SK-N-MC (cell line): ENCODE measurements at regions not wholly inside any gene's neighbourhood (a gene's known extent, or its start where the extent isn't known, plus 50 kb on each side); places are given as distances from the start of the nearest gene placed in this dataset.

ENCODE experiments used
- EZH2 ChIP-seq: fragments of 200-600 bp; sonication (generic); IDR thresholded peaks from one replicate; pipeline ENCODE4 v1.6.1; 2017; ENCODE audit warnings: antibody characterized with exemption
- FOXP2 ChIP-seq: optimal IDR thresholded peaks from 2 replicates; pipeline ENCODE3; 2011; ENCODE audit warnings: mild to moderate bottlenecking, moderate library complexity; ENCODE audit not compliant: insufficient read depth; ENCODE audit errors: extremely low read length, control extremely low read depth
- POLR2AphosphoS5 ChIP-seq: IDR thresholded peaks from 2 replicates; pipeline ENCODE4 v1.6.1; 2012; ENCODE audit warnings: mild to moderate bottlenecking, low read depth, low read length, borderline replicate concordance

- TF ChIP-seq EZH2 (no peak), POLR2AphosphoS5 (no peak), FOXP2 (no peak)
Measured at GRCh38 chr16:59042301-59042700, 308.2 kb upstream of the GOT2 start.
